SU-DHL-6 (cell line): ENCODE measurements at regions not wholly inside any gene's neighbourhood (a gene's known extent, or its start where the extent isn't known, plus 50 kb on each side); places are given as distances from the start of the nearest gene placed in this dataset.

ENCODE experiments used
- H2AFZ ChIP-seq: fragments of 200-600 bp; sonication (generic); 2 replicates; pipeline ENCODE4 v1.6.1; 2014; ENCODE audit warnings: low read depth, mild to moderate bottlenecking, moderate library complexity, mixed read lengths, antibody characterized with exemption, low read length; ENCODE audit not compliant: severe bottlenecking
- H3F3A ChIP-seq: fragments of 200-600 bp; shearing (Covaris generic); 2 replicates; pipeline ENCODE4 v1.6.0; 2016; ENCODE audit warnings: antibody characterized with exemption, mild to moderate bottlenecking; ENCODE audit not compliant: insufficient read depth
- H3K27ac ChIP-seq: fragments of 200-600 bp; sonication (generic); 2 replicates; pipeline ENCODE4 v1.5.1; 2016; ENCODE audit warnings: low read depth, mild to moderate bottlenecking, low read length, moderate library complexity, mixed read lengths
- H3K27me3 ChIP-seq: fragments of 200-600 bp; sonication (generic), shearing (Covaris generic); 2 replicates; pipeline ENCODE4 v1.6.0; 2014; ENCODE audit warnings: mild to moderate bottlenecking, low read length
- H3K36me3 ChIP-seq: fragments of 200-600 bp; sonication (generic); 2 replicates; pipeline ENCODE4 v1.6.1; 2014; ENCODE audit warnings: mild to moderate bottlenecking, low read length, mixed read lengths
- H3K4me2 ChIP-seq: fragments of 300-600, 200-600 bp; shearing (Covaris generic), sonication (generic); 2 replicates; pipeline ENCODE4 v1.6.0; 2014; ENCODE audit warnings: low read length, low read depth, mild to moderate bottlenecking; ENCODE audit not compliant: poor library complexity, severe bottlenecking
- H3K4me3 ChIP-seq: fragments of 200-600 bp; sonication (generic); 2 replicates; pipeline ENCODE4 v1.5.1; 2014; ENCODE audit warnings: antibody characterized with exemption, low read length, mild to moderate bottlenecking, mixed read lengths; ENCODE audit not compliant: insufficient read depth, poor library complexity, severe bottlenecking
- H3K79me2 ChIP-seq: fragments of 200-600 bp; sonication (generic); 2 replicates; pipeline ENCODE4 v1.6.1; 2014; ENCODE audit warnings: mild to moderate bottlenecking, low read length, moderate library complexity; ENCODE audit not compliant: insufficient read depth
- H3K9ac ChIP-seq: fragments of 200-600 bp; sonication (generic); 2 replicates; pipeline ENCODE4 v1.7.0; 2014; ENCODE audit warnings: mild to moderate bottlenecking, low read length
- H3K9me2 ChIP-seq: fragments of 200-600 bp; sonication (generic); replicated peaks from 2 replicates; pipeline ENCODE4 v1.6.1; 2014; ENCODE audit warnings: low read length; ENCODE audit not compliant: insufficient read depth
- H3K9me3 ChIP-seq: fragments of 200-600 bp; sonication (generic); 2 replicates; pipeline ENCODE4 v1.6.1; 2014; ENCODE audit warnings: low read length, mixed read lengths; ENCODE audit not compliant: insufficient read depth
- H4K20me1 ChIP-seq: fragments of 200-600 bp; sonication (generic); 2 replicates; pipeline ENCODE4 v1.6.1; 2014; ENCODE audit warnings: low read depth, mild to moderate bottlenecking, antibody characterized with exemption, low read length, moderate library complexity, mixed read lengths
- CTCF ChIP-seq: fragments of 200-600 bp; sonication (generic); IDR thresholded peaks from one replicate; pipeline ENCODE4 v1.5.1; 2017; ENCODE audit warnings: antibody characterized with exemption, mild to moderate bottlenecking, low read length, moderate library complexity; ENCODE audit not compliant: insufficient read depth, poor library complexity, severe bottlenecking
- EZH2phosphoT487 ChIP-seq: fragments of 200-600 bp; sonication (generic), shearing (Covaris generic); conservative IDR thresholded peaks from 2 replicates; pipeline ENCODE4 v1.6.1; 2018; ENCODE audit warnings: mild to moderate bottlenecking, antibody characterized with exemption, low read length, moderate library complexity, mixed read lengths

- H3F3A ChIP-seq: no peaks in the 10 kb centered on the region
- H3K4me3 ChIP-seq: no peak overlapping the region
- no peak overlapping the region for H3K27ac ChIP-seq
- no peak overlapping the region for H3K9ac ChIP-seq
- no peaks in the 10 kb centered on the region for H3K9me3 ChIP-seq
- no peaks in the 10 kb centered on the region for H3K79me2 ChIP-seq
- no peaks in the 10 kb centered on the region for H4K20me1 ChIP-seq
- no peaks in the 10 kb centered on the region for H3K9me2 ChIP-seq
- no peaks in the 10 kb centered on the region for H3K27me3 ChIP-seq
- no peak overlapping the region for H2AFZ ChIP-seq
- H3K4me2 ChIP-seq: no peak overlapping the region
- no peaks in the 10 kb centered on the region for H3K36me3 ChIP-seq
- TF ChIP-seq EZH2phosphoT487: no peak
- no peak for TF ChIP-seq CTCF
Observed at GRCh38 chr5:4927097-4927496, 213.0 kb upstream of the ADAMTS16 start.

GRCh38 chr5:4928409-4928808 lies 211.7 kb upstream of the ADAMTS16 start:
- H3K9me2 ChIP-seq: no peaks in the 10 kb centered on the region
- peaks cover 4% of the 10 kb centered on the region; the same call in 1 of the 2 replicates for H3K9me3 ChIP-seq
- H3K79me2 ChIP-seq: no peaks in the 10 kb centered on the region

GRCh38 chr5:4929092-4929655 lies 211.0 kb upstream of the ADAMTS16 start:
- H2AFZ ChIP-seq: no peak overlapping the region
- no peaks in the 10 kb centered on the region for H3K9me2 ChIP-seq
- H3K36me3 ChIP-seq: no peaks in the 10 kb centered on the region
- no peaks in the 10 kb centered on the region for H3K27me3 ChIP-seq
- no peak overlapping the region for H3K27ac ChIP-seq
- H3K4me3 ChIP-seq: no peak overlapping the region
- peaks cover 4% of the 10 kb centered on the region; the same call in 1 of the 2 replicates for H3K9me3 ChIP-seq
- H3F3A ChIP-seq: no peaks in the 10 kb centered on the region
- no peaks in the 10 kb centered on the region for H3K79me2 ChIP-seq
- H3K4me2 ChIP-seq: no peak overlapping the region
- H4K20me1 ChIP-seq: no peaks in the 10 kb centered on the region
- TF ChIP-seq CTCF: no peak
- no peak for TF ChIP-seq EZH2phosphoT487
- no peak overlapping the region for H3K9ac ChIP-seq

More at GRCh38 chr5:4928409-4928808, 211.7 kb upstream of the ADAMTS16 start:
- Histone ChIP-seq H3F3A (no peaks in the 10 kb centered on the region), H3K9ac (no peak overlapping the region), H3K4me2 (no peak overlapping the region), H3K36me3 (no peaks in the 10 kb centered on the region), H4K20me1 (no peaks in the 10 kb centered on the region), H3K27me3 (no peaks in the 10 kb centered on the region), H3K27ac (no peak overlapping the region), H3K4me3 (no peak overlapping the region), H2AFZ (no peak overlapping the region)
- TF ChIP-seq EZH2phosphoT487 (no peak), CTCF (no peak)
